ENCODE measurements at regions not wholly inside any gene's neighbourhood (a gene's known extent, or its start where the extent isn't known, plus 50 kb on each side); places are given as distances from the start of the nearest gene placed in this dataset.

DNA sequence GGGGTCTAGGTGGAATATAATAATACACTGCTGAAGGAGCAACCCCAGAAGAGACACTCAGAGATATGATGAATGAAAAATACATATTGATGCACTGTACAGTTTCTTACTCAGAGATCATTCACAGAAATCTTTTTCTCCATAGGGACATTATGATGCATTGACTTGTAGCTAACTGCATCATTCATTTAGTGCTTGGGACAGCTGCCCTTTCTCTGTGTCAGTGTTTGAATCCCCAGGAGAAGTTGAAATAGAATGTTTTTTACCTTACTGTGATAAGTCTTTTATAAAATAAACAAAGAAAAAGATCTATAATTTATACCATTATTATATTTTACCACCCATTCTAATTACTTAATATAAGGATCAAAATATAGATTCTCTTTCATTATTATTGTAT, 91.7 kb upstream of the DSEL start:
- DNase-seq (ENCODE audit: low spot score): no peak

DNA sequence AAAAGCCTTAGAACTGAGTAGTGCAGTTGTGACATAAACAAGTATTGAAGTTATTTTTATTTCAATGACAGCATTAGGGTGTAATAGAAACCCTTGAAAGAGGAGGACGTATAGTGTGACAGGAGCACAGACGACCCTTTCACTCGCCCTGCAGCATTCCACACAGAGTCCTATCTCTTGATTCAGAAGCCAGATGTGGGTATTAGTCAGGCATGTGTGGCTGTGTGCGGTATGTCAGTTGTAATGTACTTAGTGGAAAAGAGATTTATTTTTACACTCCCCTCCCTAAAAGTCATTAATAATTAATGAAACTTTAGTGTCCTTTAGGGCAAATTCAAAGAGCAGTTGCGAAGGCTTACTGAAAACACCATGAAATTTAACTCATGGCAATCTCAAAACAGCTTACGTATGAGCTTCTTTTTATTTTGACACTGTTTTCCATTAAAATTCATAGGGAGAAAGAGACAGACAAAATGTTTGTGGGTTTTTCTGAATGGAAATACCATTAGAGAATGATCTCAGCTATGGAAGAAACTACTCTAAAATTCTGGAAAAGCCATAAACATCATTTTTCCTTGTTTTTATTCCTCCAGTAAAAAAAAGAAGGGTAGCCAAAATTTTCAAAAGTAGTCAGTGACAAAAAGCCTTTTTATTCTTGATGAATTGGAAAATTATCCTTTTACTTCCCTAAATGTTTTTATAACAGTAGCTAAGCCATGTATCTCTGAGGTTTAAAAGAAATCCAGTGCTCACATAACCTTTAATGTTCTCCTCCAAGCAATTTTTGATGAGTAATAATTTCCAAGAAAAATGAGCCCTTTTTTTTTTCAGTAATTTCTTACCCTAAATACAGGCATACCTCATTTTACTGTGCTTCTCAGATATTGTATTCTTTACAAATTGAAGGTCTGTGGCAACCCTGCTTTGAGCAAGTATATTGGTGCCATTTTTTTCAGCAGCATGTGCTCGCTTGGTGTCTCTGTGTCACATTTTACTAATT, 84.0 kb upstream of the DSEL start:
- DNase-seq (ENCODE audit: low spot score): no peak

DNA sequence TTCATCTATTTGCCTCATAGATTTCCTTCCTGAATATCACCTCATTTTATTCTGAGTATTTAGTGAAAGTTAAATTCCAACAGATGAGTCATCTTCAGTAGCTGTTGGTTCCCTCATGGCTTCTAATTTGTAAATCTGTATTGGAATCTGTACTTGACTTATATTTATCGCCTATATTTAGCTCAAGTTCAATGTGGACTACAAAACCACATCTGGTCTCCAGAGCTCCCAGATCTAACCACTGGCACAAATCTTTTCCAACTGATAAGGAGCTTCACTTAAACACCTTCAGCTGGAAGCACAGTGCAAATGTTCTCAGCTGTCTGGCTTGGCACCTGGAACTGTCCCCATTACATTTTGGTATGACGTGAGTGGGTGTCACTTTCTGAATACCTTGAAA, 82.8 kb upstream of the DSEL start:
- DNase-seq (ENCODE audit: low spot score): no peak

DNA sequence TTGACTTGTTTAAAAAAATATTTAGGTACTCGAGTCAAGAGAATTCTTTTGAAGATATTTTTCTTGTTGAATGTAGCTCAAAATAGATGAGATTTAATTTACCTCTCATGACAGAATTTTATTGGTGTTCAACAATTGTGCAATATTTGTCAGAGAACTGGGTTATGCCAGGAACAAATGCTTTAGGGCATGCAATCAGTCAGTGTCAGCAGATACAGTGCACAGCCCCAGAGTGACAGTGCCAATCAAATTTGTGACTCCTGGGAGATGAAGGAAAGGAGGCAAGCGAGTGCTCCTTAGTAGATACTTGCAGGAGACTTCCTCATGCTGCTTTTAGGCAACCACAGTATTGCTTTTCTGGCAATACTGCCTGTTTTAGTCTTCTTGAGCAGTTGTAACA, 81.2 kb upstream of the DSEL start:
- no peak for DNase-seq (ENCODE audit: low spot score)

DNA sequence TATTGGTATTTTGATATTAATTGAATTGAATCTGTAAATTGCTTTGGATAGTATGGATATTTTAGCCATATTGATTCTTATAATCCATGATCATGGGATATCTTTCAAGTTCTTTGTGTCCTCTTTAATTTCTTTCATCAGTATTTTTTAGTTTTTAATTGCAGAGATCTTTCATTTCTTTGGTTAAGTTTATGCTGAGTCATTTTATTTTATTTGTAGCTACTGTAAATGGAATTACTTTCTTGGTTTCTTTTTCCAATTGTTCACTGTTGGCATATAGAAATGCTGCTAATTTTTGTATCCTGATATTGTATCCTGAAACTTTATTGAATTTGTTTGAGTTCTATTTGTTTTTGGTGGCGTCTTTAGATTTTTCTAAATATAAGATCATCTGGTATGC, 79.5 kb upstream of the DSEL start:
- no peak for DNase-seq (ENCODE audit: low spot score)

DNA sequence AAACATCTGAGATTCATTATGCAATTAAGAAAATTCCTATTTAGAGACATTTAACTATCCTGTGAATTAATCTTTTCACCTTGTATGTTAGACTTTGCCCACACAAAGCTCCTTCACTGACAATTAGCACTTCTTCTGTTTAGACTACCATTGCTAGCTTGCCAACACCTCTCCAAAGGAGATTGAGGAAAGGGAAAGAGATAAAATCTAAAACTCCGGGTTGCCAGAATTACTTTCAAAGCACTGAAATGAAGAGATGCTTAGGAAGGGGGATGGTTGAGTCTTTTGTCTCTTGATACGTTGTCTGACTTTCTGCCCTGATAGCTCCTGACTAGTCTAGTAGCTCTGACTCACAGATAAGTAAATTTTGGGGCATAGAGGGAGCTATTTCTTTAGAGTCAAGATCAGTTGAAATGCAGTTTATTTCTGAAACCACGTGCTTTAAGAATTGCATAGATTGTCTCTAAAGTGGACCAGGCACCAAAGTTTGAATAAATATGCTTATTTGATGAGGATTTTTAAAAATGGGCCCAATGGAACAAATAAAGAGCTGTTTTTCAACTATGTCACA, 74.1 kb upstream of the DSEL start:
- DNase-seq (ENCODE audit: low spot score): no peak

DNA sequence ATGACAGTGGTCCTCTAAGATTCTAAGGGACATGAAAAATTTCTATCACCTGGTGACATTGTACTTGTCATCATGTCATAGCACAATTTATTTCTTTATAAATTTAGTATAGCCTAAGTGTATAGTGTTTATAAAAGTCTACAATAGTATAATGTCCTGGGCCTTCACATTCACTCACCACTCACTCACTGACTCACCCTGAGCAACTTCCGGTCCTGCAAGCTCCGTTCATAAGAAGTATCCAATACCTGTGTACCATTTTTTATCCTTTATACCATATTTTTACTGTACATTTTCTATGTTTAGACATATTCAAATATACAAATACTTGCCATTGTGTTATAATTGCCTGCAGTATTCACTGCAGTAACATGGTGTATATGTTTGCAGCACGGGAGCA, 72.8 kb upstream of the DSEL start:
- no peak for DNase-seq (ENCODE audit: low spot score)

DNA sequence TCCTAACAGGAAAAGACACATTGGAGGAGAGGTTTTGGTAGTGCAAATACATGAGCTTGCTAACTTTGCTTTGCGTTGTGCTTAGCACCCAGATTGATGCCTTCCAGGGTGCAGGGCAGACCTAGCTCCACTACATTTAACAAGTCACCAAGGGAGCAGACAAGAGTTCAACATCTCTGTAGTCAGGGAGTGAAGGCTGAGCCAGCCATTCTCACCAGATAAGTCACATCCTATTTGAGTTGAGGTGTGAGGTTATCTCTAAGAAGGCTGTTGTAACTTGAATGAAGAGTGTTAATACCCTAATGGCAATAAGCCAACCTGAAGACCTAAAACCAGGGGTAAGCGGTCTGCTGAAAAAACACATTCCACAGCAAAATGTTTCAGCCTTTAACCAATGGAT, 69.6 kb upstream of the DSEL start:
- DNase-seq (ENCODE audit: low spot score): no peak

DNA sequence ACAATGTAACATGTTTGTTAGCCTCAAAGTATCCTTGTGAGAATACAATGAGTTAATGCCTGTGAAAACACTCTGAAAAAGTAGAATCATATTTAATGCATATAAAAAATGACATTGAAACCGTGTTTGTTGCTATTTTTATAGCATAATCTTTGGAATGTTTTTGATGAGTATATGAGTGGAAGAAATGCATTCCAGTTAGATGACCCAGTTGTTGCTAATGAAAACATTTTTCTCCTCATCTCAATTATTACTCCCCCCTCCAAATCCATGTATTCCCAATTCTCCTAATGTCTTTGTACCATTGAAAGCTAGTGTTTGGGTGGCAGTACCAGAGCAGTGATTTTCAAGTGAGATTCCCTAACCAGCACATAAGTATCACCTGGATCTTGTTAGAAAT, 67.1 kb upstream of the DSEL start:
- no peak for DNase-seq (ENCODE audit: low spot score)

DNA sequence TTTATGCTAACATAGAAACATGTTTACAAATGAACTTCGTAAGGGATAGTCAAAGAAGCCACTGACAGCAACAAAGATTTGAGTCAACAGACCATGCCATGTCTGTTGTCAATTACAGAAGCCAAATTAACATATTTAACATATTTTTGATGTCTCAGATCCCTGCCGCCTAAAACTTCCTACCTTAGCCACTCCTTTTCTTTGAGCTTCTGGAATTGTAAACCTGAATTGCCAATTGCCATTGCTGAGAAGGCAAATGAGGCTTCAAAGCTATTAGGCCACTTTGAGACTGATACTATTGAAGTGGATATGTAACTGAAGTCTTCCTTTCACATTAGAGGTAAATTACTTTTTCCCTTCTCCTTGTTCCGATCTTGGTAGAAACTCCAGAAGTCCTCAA, 66.0 kb upstream of the DSEL start:
- no peak for DNase-seq (ENCODE audit: low spot score)

DNA sequence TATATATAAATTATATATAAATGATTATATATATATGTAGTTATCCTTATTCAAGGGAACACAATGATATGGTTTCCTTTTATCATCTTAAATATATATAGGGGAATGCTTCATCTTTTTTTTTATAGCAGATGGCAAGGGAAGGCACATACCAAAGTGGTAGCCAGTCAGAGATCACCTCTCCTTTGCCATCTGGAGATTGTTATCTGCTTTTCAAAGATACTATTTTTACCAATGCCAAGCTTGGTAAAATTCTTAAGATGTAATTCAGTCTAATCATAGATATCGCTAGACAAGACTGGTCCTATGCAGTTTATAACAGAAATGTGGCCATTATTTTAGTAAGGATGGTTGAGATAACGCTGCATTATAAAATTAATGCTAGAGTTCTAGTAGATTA, 64.7 kb upstream of the DSEL start:
- no peak for DNase-seq (ENCODE audit: low spot score)

DNA sequence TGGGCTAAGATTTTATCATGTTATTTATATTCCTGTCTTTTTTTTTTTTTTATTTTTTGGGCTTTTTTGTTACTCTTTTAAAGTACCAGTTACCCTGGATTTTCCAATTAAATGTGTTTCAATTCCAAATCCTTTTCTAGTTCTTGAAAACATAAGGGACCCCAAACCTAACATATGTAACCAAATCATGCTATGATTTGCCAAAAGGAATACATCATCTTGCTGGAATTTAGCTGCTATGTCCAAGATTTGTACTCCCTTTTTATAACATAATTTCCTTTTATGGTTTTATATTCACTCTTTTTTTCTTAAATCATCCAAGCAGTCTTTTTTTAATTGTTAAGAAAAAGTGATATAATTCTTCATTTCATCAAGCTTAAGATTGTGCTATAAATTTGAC, 60.9 kb upstream of the DSEL start:
- no peak for DNase-seq (ENCODE audit: low spot score)

DNA sequence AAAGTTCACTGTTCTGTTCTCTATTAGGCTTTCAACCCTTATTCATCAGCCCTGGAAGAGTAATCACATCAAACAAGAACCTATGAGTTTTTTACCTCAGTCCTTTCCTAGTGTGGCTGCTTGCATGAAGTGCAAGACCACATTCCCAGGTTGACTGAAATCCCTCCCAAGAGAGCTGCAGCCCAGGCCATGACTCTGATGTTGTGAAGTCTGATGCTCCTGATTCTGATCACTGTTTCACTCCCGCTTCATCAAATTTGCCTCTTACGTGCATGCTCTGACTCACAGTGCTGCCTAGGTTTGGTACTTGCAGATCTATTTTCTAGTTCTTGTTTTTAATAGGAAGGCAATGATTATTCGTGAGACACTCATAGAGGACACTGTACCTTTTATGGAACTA, 58.2 kb upstream of the DSEL start:
- no peak for DNase-seq (ENCODE audit: low spot score)

DNA sequence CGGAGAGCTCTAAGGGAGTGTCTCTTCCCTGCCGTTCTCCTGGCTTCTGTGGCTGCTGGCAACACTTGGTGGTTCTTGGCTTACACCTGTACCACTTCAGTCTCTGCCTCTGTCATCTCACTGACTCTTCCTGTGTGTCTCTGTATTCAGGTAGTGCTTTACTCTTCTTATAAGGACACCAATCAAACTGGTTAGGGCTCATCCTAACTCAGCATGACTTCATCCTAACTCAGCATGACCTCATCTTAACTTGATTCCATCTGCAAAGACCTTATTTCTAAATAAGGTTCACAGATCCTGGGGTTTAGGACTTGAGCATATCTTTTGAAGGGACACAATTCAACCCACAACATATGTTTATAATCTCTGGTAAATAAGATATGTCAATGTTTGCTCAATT, 51.6 kb upstream of the DSEL start:
- DNase-seq (ENCODE audit: low spot score): no peak

All from mesenteric fat pad (tissue), 1 donor.